ENCODE measurements at regions not wholly inside any gene's neighbourhood (a gene's known extent, or its start where the extent isn't known, plus 50 kb on each side); places are given as distances from the start of the nearest gene placed in this dataset.

- no peak for ATAC-seq
- no peaks in the 10 kb centered on the region for H3K4me1 ChIP-seq
- no peaks in the 10 kb centered on the region for H3K9me3 ChIP-seq
- WGBS, 2 donors (ENCODE audit: low coverage in 1 of 2) = 92 to 97% methylated on average over 18 to 29 of the region's 37 CpGs
- H3K4me3 ChIP-seq = no peak overlapping the region
- no peaks in the 10 kb centered on the region for H3K27me3 ChIP-seq
- H3K36me3 ChIP-seq = no peaks in the 10 kb centered on the region
- H3K27ac ChIP-seq = no peak overlapping the region
- TF ChIP-seq POLR2A (IDR thresholded peaks at IDR 0.05) (no peak), EP300 (IDR thresholded peaks at IDR 0.05) (no peak), POLR2AphosphoS5 (IDR thresholded peaks at IDR 0.05) (no peak), CTCF (IDR thresholded peaks at IDR 0.05) (no peak)
Observed at GRCh38 chr6:1003394-1004160, 308.3 kb upstream of the FOXQ1 start.

- no peaks in the 10 kb centered on the region for H3K27me3 ChIP-seq
- TF ChIP-seq CTCF (IDR thresholded peaks at IDR 0.05) (no peak), POLR2AphosphoS5 (IDR thresholded peaks at IDR 0.05) (no peak), EP300 (IDR thresholded peaks at IDR 0.05) (no peak), POLR2A (IDR thresholded peaks at IDR 0.05) (no peak)
- 91 to 96% methylated on average over 11 of the region's 12 CpGs for WGBS, 2 donors (ENCODE audit: low coverage in 1 of 2)
- H3K9me3 ChIP-seq = no peaks in the 10 kb centered on the region
- H3K4me3 ChIP-seq = no peak overlapping the region
- no peaks in the 10 kb centered on the region for H3K36me3 ChIP-seq
- H3K4me1 ChIP-seq = no peaks in the 10 kb centered on the region
- no peak for ATAC-seq
- no peak overlapping the region for H3K27ac ChIP-seq
Observed at GRCh38 chr6:1002989-1003388, 308.9 kb upstream of the FOXQ1 start.

GRCh38 chr6:1001655-1002349, 308.9 kb upstream of the EXOC2 start:
- Histone ChIP-seq H3K4me3 (no peak overlapping the region), H3K27me3 (no peaks in the 10 kb centered on the region), H3K9me3 (no peaks in the 10 kb centered on the region), H3K4me1 (no peaks in the 10 kb centered on the region), H3K27ac (no peak overlapping the region), H3K36me3 (no peaks in the 10 kb centered on the region)
- TF ChIP-seq CTCF (IDR thresholded peaks at IDR 0.05) = no peak
- TF ChIP-seq EP300 (IDR thresholded peaks at IDR 0.05) = no peak
- no peak for ATAC-seq
- WGBS, 2 donors (ENCODE audit: low coverage in 1 of 2) = 78 to 87% methylated on average over 8 to 12 of the region's 12 CpGs

- ATAC-seq = no peak
- Histone ChIP-seq H3K9me3 (no peaks in the 10 kb centered on the region), H3K27me3 (no peaks in the 10 kb centered on the region), H3K4me3 (no peak overlapping the region), H3K27ac (no peak overlapping the region), H3K4me1 (no peaks in the 10 kb centered on the region), H3K36me3 (no peaks in the 10 kb centered on the region)
- TF ChIP-seq POLR2A (IDR thresholded peaks at IDR 0.05) (no peak), POLR2AphosphoS5 (IDR thresholded peaks at IDR 0.05) (no peak), EP300 (IDR thresholded peaks at IDR 0.05) (no peak), CTCF (IDR thresholded peaks at IDR 0.05) (no peak)
- WGBS, 2 donors (ENCODE audit: low coverage in 1 of 2) = 88% methylated on average over 8 to 9 of the region's 9 CpGs
Observed at GRCh38 chr6:999552-999951, 306.6 kb upstream of the EXOC2 start.

- no peaks in the 10 kb centered on the region for H3K4me1 ChIP-seq
- H3K9me3 ChIP-seq = no peaks in the 10 kb centered on the region
- no peaks in the 10 kb centered on the region for H3K36me3 ChIP-seq
- no peak overlapping the region for H3K4me3 ChIP-seq
- WGBS, 2 donors (ENCODE audit: low coverage in 1 of 2) = 88 to 90% methylated on average over 5 to 10 of the region's 10 CpGs
- ATAC-seq = no peak
- no peaks in the 10 kb centered on the region for H3K27me3 ChIP-seq
- no peak for TF ChIP-seq POLR2AphosphoS5 (IDR thresholded peaks at IDR 0.05)
- no peak overlapping the region for H3K27ac ChIP-seq
Observed at GRCh38 chr6:998551-998950, 305.6 kb upstream of the EXOC2 start.
